SK-N-SH (cell line): ENCODE measurements at regions not wholly inside any gene's neighbourhood (a gene's known extent, or its start where the extent isn't known, plus 50 kb on each side); places are given as distances from the start of the nearest gene placed in this dataset.

Experiments used
- CTCF ChIA-PET: fragments of 300-600, 350-600 bp; formaldehyde crosslinking; extraction: SDS; loops from one replicate; lab custom pipeline; 2021; lab: Yijun Ruan, JAX
- POLR2A ChIA-PET: fragments of 350-600 bp; sonication (Branson Sonifier 250); formaldehyde crosslinking; extraction: SDS; loops from one replicate; lab custom pipeline; 2020; ENCODE audit warnings: antibody characterized with exemption, inconsistent platforms; lab: Yijun Ruan, JAX
- DNase-seq: peaks from one replicate; pipeline ENCODE4 v3.0.0; 2012
- H2AFZ ChIP-seq: fragments of 200-600 bp; sonication (generic); 2 replicates; pipeline ENCODE4 v1.8.1; 2016; ENCODE audit warnings: antibody characterized with exemption, mild to moderate bottlenecking, low read depth
- H3F3A ChIP-seq: fragments of 200-600 bp; sonication (generic); replicated peaks from 2 replicates; pipeline ENCODE3; 2016; ENCODE audit warnings: antibody characterized with exemption, mild to moderate bottlenecking; ENCODE audit not compliant: insufficient read depth
- H3K27ac ChIP-seq, 2 experiments: fragments of 200-500 bp in 1 of 2; fragments of 200-600 bp in 1 of 2; sonication (Bioruptor generic) in 1 of 2; sonication (generic), shearing (Covaris generic) in 1 of 2; 2 replicates each; pipeline versions ENCODE4 v1.5.1 to v1.6.1; 2014 to 2016; ENCODE audit warnings: low read depth in 2 of 2, inconsistent platforms in 1 of 2, low read length in 1 of 2, mild to moderate bottlenecking in 1 of 2, mixed read lengths in 1 of 2
- H3K27me3 ChIP-seq: fragments of 200-600 bp; sonication (generic), shearing (Covaris generic); 2 replicates; pipeline ENCODE4 v1.6.1; 2016; ENCODE audit warnings: mixed run types; ENCODE audit not compliant: insufficient read depth
- H3K36me3 ChIP-seq, 2 experiments: fragments of 200-500 bp in 1 of 2; fragments of 200-600 bp in 1 of 2; sonication (Bioruptor generic) in 1 of 2; sonication (generic) in 1 of 2; replicated peaks in 1 of 2; 2 replicates each; pipeline versions ENCODE3 to v1.5.1; 2014 to 2016; ENCODE audit warnings: low read length in 1 of 2, mild to moderate bottlenecking in 1 of 2; ENCODE audit not compliant: insufficient read depth in 2 of 2, control insufficient read depth in 1 of 2
- H3K4me1 ChIP-seq, 2 experiments: fragments of 200-500 bp in 1 of 2; fragments of 200-600 bp in 1 of 2; sonication (Bioruptor generic) in 1 of 2; sonication (generic), shearing (Covaris generic) in 1 of 2; 2 replicates each; pipeline versions ENCODE4 v1.5.1 to v1.6.1; 2014 to 2016; ENCODE audit warnings: low read depth in 1 of 2, low read length in 1 of 2, mixed run types in 1 of 2; ENCODE audit not compliant: insufficient read depth in 2 of 2, control insufficient read depth in 1 of 2
- H3K4me2 ChIP-seq: fragments of 200-600 bp; sonication (generic), shearing (Covaris generic); 2 replicates; pipeline ENCODE4 v1.6.1; 2017; ENCODE audit warnings: mixed run types
- H3K4me3 ChIP-seq, 2 experiments: fragments of 200-500 bp in 1 of 2; fragments of 200-600 bp in 1 of 2; sonication (Bioruptor generic) in 1 of 2; sonication (generic), shearing (Covaris generic) in 1 of 2; 2 replicates each; pipeline versions ENCODE4 v1.5.1 to v1.8.1; 2014 to 2016; ENCODE audit warnings: low read depth in 2 of 2, inconsistent platforms in 1 of 2, low read length in 1 of 2, mild to moderate bottlenecking in 1 of 2, mixed read lengths in 1 of 2, moderate library complexity in 1 of 2
- H3K79me2 ChIP-seq: fragments of 200-600 bp; sonication (generic); 2 replicates; pipeline ENCODE4 v1.8.1; 2017; ENCODE audit warnings: mild to moderate bottlenecking; ENCODE audit not compliant: insufficient read depth
- H3K9ac ChIP-seq: fragments of 200-600 bp; sonication (generic); 2 replicates; pipeline ENCODE4 v1.6.1; 2017; ENCODE audit warnings: mixed run types
- H3K9me2 ChIP-seq: fragments of 200-600 bp; sonication (generic); 2 replicates; pipeline ENCODE4 v1.6.1; 2017; ENCODE audit warnings: mixed run types
- H3K9me3 ChIP-seq: fragments of 200-600 bp; sonication (generic); 2 replicates; pipeline ENCODE4 v1.6.1; 2017; ENCODE audit warnings: mixed run types, mild to moderate bottlenecking, moderate library complexity
- H4K20me1 ChIP-seq: fragments of 200-600 bp; sonication (generic); 2 replicates; pipeline ENCODE4 v1.6.1; 2017; ENCODE audit warnings: mild to moderate bottlenecking, mixed run types; ENCODE audit not compliant: insufficient read depth
- ELF1 ChIP-seq: IDR thresholded peaks from 2 replicates; pipeline ENCODE4 v1.4.0; 2012
- EP300 ChIP-seq, 2 experiments: IDR thresholded peaks; 2 replicates each; pipeline versions ENCODE4 v1.4.0 to v1.6.1; 2012; ENCODE audit warnings: borderline replicate concordance in 1 of 2, low read depth in 1 of 2, low read length in 1 of 2
- FOSL2 ChIP-seq: IDR thresholded peaks from 2 replicates; pipeline ENCODE4 v1.4.0; 2012; ENCODE audit warnings: low read depth, mild to moderate bottlenecking, moderate library complexity, borderline replicate concordance
- FOXJ3 ChIP-seq: sonication (generic); formaldehyde crosslinking; IDR thresholded peaks from 2 replicates; pipeline ENCODE4 v1.5.1; 2020; ENCODE audit warnings: mild to moderate bottlenecking, missing genetic modification reagents
- MXI1 ChIP-seq: IDR thresholded peaks from 2 replicates; pipeline ENCODE4 v1.6.1; 2012; ENCODE audit warnings: mild to moderate bottlenecking, low read depth, low read length, improper control_type of control experiment
- WGBS: methylation state at CpG from one replicate; pipeline ENCODE4 v1.1.6; 2017; ENCODE audit warnings: low lambda C conversion rate; 5-methylcytosine and 5-hydroxymethylcytosine counted together
- TF ChIP-seq, protein P1 (sequence below): IDR thresholded peaks from 2 replicates; pipeline ENCODE4; 2012
- TF ChIP-seq, protein P2 (sequence below): fragments of 150-350 bp; IDR thresholded peaks from 2 replicates; pipeline ENCODE4 v1.6.1; 2016; ENCODE audit warnings: mild to moderate bottlenecking, low read depth, low read length
- TF ChIP-seq, protein P3 (sequence below): fragments of 200-600 bp; sonication (generic); IDR thresholded peaks from 2 replicates; pipeline ENCODE4 v1.6.1; 2017; ENCODE audit warnings: antibody characterized with exemption, mild to moderate bottlenecking, moderate library complexity
- TF ChIP-seq, protein P4 (sequence below): fragments of 150-350 bp; IDR thresholded peaks from 2 replicates; pipeline ENCODE4 v1.6.1; 2017; ENCODE audit warnings: antibody characterized with exemption, low read length, low read depth, borderline replicate concordance

DNA sequence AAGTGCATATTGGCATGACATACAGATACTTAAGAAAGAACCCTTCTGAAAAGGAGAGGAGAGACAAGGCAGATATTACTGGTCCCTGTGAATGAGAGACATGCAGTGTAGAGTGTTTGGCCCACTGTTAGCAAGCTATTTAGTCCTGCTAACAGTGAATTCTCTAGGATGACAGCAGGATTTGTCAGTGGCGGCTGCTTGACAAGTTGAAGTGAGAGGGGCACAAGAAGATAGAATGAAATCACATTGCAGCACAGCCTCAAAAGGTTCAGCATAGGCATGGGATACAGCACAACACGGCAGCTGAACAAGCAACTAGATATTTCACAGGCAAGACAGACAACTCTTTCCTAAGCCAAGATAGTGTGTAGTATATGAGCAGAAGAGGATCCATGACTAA lies 407.9 kb downstream of the PLA2G4A start:
- no peaks in the 10 kb centered on the region for H3K9me2 ChIP-seq
- no peaks in the 10 kb centered on the region for H3K27me3 ChIP-seq
- H3K4me1 ChIP-seq: no peaks in the 10 kb centered on the region; a peak in 1 of 4 replicates
- no peaks in the 10 kb centered on the region for H3K9me3 ChIP-seq
- no peaks in the 10 kb centered on the region for H3F3A ChIP-seq
- H3K4me2 ChIP-seq: no peak overlapping the region
- CTCF ChIA-PET: interaction anchor here (0.5 to 1.0 kb wide), 3 partner anchors 56 to 224 kb away, joined by 3 read pairs; no protein-coding TSS in a partner anchor
- H3K36me3 ChIP-seq: no peaks in the 10 kb centered on the region
- TF ChIP-seq MXI1: no peak
- TF ChIP-seq, protein P1, sequence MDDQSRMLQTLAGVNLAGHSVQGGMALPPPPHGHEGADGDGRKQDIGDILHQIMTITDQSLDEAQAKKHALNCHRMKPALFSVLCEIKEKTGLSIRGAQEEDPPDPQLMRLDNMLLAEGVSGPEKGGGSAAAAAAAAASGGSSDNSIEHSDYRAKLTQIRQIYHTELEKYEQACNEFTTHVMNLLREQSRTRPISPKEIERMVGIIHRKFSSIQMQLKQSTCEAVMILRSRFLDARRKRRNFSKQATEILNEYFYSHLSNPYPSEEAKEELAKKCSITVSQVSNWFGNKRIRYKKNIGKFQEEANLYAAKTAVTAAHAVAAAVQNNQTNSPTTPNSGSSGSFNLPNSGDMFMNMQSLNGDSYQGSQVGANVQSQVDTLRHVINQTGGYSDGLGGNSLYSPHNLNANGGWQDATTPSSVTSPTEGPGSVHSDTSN: no peak
- TF ChIP-seq FOSL2: no peak
- no peak for TF ChIP-seq EP300 (IDR thresholded peaks at IDR 0.05; ENCODE audit: borderline replicate concordance in 1 of 2, low read depth in 1 of 2, low read length in 1 of 2)
- TF ChIP-seq FOXJ3 (CRISPR knock-in tag): no peak
- no peak for TF ChIP-seq ELF1
- TF ChIP-seq, protein P2, sequence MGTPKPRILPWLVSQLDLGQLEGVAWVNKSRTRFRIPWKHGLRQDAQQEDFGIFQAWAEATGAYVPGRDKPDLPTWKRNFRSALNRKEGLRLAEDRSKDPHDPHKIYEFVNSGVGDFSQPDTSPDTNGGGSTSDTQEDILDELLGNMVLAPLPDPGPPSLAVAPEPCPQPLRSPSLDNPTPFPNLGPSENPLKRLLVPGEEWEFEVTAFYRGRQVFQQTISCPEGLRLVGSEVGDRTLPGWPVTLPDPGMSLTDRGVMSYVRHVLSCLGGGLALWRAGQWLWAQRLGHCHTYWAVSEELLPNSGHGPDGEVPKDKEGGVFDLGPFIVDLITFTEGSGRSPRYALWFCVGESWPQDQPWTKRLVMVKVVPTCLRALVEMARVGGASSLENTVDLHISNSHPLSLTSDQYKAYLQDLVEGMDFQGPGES: no peak
- TF ChIP-seq, all 33 proteins: peak for 0
- no peaks in the 10 kb centered on the region for H3K79me2 ChIP-seq
- no peak overlapping the region for H3K4me3 ChIP-seq
- 74% methylated on average over 2 of the region's 2 CpGs for WGBS
- no peak overlapping the region for H3K27ac ChIP-seq
- DNase-seq: no peak
- H4K20me1 ChIP-seq: no peaks in the 10 kb centered on the region
- H3K9ac ChIP-seq: no peak overlapping the region
- POLR2A ChIA-PET: no interaction called here
- no peak overlapping the region for H2AFZ ChIP-seq

DNA sequence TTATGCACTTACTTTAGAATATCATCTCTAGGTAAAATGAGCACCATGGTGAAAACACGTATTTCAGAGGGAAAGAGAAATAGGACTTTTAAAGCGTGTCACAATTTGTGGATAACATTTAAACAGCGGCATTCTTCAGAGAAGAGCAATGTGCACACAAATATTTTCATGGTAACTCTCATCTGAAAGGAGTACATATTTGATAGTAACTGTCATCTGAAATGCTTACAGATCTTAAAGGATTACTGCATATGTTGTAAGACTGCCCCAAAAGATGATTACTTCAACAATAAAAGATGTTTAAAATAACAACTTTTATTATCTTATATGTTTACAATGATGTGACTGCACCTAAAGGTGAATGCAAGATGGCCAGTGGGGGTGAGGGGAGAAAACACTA lies 408.8 kb downstream of the PLA2G4A start:
- TF ChIP-seq MXI1 (no peak), FOXJ3 (CRISPR knock-in tag) (no peak)
- TF ChIP-seq, protein P3, sequence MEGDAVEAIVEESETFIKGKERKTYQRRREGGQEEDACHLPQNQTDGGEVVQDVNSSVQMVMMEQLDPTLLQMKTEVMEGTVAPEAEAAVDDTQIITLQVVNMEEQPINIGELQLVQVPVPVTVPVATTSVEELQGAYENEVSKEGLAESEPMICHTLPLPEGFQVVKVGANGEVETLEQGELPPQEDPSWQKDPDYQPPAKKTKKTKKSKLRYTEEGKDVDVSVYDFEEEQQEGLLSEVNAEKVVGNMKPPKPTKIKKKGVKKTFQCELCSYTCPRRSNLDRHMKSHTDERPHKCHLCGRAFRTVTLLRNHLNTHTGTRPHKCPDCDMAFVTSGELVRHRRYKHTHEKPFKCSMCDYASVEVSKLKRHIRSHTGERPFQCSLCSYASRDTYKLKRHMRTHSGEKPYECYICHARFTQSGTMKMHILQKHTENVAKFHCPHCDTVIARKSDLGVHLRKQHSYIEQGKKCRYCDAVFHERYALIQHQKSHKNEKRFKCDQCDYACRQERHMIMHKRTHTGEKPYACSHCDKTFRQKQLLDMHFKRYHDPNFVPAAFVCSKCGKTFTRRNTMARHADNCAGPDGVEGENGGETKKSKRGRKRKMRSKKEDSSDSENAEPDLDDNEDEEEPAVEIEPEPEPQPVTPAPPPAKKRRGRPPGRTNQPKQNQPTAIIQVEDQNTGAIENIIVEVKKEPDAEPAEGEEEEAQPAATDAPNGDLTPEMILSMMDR: no peak
- TF ChIP-seq, protein P2: no peak
- TF ChIP-seq, protein P4, sequence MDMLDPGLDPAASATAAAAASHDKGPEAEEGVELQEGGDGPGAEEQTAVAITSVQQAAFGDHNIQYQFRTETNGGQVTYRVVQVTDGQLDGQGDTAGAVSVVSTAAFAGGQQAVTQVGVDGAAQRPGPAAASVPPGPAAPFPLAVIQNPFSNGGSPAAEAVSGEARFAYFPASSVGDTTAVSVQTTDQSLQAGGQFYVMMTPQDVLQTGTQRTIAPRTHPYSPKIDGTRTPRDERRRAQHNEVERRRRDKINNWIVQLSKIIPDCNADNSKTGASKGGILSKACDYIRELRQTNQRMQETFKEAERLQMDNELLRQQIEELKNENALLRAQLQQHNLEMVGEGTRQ: no peak
- TF ChIP-seq, protein P1: no peak
- H3K36me3 ChIP-seq: no peaks in the 10 kb centered on the region
- no peaks in the 10 kb centered on the region for H3K9me3 ChIP-seq
- no peaks in the 10 kb centered on the region for H3K79me2 ChIP-seq
- no peak for DNase-seq
- no peak overlapping the region for H3K4me2 ChIP-seq
- ChIA-PET POLR2A (no interaction called here), CTCF (interaction anchor here (1.0 kb wide), 1 partner anchor 69 kb away, joined by 3 read pairs; no protein-coding TSS in a partner anchor)
- no peak overlapping the region for H3K4me3 ChIP-seq
- H3K27ac ChIP-seq: no peak overlapping the region
- no peak overlapping the region for H2AFZ ChIP-seq
- H3F3A ChIP-seq: no peaks in the 10 kb centered on the region
- WGBS: 83% methylated on average over 3 of the region's 3 CpGs
- no peak overlapping the region for H3K9ac ChIP-seq
- no peaks in the 10 kb centered on the region for H3K9me2 ChIP-seq
- no peaks in the 10 kb centered on the region for H3K27me3 ChIP-seq
- H4K20me1 ChIP-seq: no peaks in the 10 kb centered on the region
- H3K4me1 ChIP-seq: no peaks in the 10 kb centered on the region; a peak in 1 of 4 replicates
